ENCODE measurements at regions not wholly inside any gene's neighbourhood (a gene's known extent, or its start where the extent isn't known, plus 50 kb on each side); places are given as distances from the start of the nearest gene placed in this dataset.
A peak's percentile ranks its signal among the peaks of the same experiment; 100 is the strongest.

- Histone ChIP-seq H3K4me3 (ENCODE audit: low read length) (no peak overlapping the region), H3K4me1 (ENCODE audit: control insufficient read depth, insufficient read depth, low read length) (no peaks in the 10 kb centered on the region), H3K27me3 (ENCODE audit: control insufficient read depth, insufficient read depth, low read length) (peaks cover 14% of the 10 kb centered on the region), H3K9ac (ENCODE audit: low read depth, low read length) (no peak overlapping the region), H3K36me3 (ENCODE audit: insufficient read depth, low read length) (no peaks in the 10 kb centered on the region), H3K9me3 (replicated peaks; ENCODE audit: low read length) (no peaks in the 10 kb centered on the region), H3K4me2 (ENCODE audit: low read length) (no peak overlapping the region)
These were observed 321.2 kb upstream of the F9 start for GRCh38 chrX:139209342-139209741.

DNA sequence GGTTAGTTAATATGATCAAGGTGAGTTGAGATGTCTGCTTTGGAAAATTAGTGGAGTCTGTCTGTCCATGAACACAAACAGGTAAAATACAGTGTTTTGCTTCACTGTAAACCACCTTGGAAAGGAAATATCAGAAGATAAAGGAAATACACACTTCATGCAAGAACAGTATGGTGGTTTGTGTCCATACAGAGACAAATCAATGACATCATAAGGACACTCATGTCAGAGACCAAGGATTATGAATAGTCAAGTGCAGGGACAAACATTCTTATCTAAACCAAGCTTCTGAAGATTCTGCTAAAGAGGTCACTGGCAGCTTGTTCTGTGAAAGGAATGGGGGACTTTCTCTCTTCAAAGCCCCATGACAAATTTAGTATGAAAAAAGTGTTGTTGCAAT lies 322.9 kb upstream of the F9 start:
- H3K9me3 ChIP-seq (replicated peaks; ENCODE audit: low read length), result no peaks in the 10 kb centered on the region
- H3K36me3 ChIP-seq (ENCODE audit: insufficient read depth, low read length), result no peaks in the 10 kb centered on the region
- H3K4me2 ChIP-seq (ENCODE audit: low read length), result no peak overlapping the region
- H3K4me3 ChIP-seq (ENCODE audit: low read length), result no peak overlapping the region
- H3K9ac ChIP-seq (ENCODE audit: low read depth, low read length), result no peak overlapping the region
- peaks cover 19% of the 10 kb centered on the region for H3K27me3 ChIP-seq (ENCODE audit: control insufficient read depth, insufficient read depth, low read length)
- H3K4me1 ChIP-seq (ENCODE audit: control insufficient read depth, insufficient read depth, low read length), result no peaks in the 10 kb centered on the region

DNA sequence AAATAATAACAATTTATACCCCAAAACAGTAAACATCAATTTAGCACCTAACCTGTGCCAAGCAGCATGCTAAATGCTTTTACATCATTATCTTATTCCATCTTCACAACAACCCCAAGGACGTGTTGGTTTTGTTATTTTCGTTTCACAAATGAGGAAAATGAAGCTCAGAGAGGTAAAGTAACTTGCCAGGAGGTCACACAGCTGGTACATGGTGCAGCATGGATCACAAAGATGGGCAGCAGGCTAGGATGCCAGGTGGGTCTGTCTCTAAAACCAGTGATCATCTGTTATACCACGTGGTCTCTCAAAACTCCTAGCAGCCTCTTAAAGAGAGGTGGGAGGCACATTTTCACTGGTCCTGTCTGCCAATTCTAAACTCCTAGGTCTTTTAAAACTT lies 323.6 kb upstream of the F9 start:
- Histone ChIP-seq H3K4me3 (ENCODE audit: low read length) (no peak overlapping the region), H3K9me3 (replicated peaks; ENCODE audit: low read length) (no peaks in the 10 kb centered on the region), H3K27me3 (ENCODE audit: control insufficient read depth, insufficient read depth, low read length) (peaks cover 21% of the 10 kb centered on the region), H3K4me2 (ENCODE audit: low read length) (no peak overlapping the region), H3K36me3 (ENCODE audit: insufficient read depth, low read length) (no peaks in the 10 kb centered on the region), H3K9ac (ENCODE audit: low read depth, low read length) (no peak overlapping the region), H3K4me1 (ENCODE audit: control insufficient read depth, insufficient read depth, low read length) (no peaks in the 10 kb centered on the region)

GRCh38 chrX:139204898-139205667 lies 325.5 kb upstream of the F9 start:
- H3K9me3 ChIP-seq (replicated peaks; ENCODE audit: low read length), result no peaks in the 10 kb centered on the region
- peak overlapping the region; percentile 85 for H3K4me2 ChIP-seq (ENCODE audit: low read length)
- H3K27me3 ChIP-seq (ENCODE audit: control insufficient read depth, insufficient read depth, low read length), result peaks cover 14% of the 10 kb centered on the region
- peak overlapping the region; percentile 67 for H3K4me3 ChIP-seq (ENCODE audit: low read length)
- H3K36me3 ChIP-seq (ENCODE audit: insufficient read depth, low read length), result no peaks in the 10 kb centered on the region
- peak overlapping the region; percentile 45 for H3K9ac ChIP-seq (ENCODE audit: low read depth, low read length)
- no peaks in the 10 kb centered on the region for H3K4me1 ChIP-seq (ENCODE audit: control insufficient read depth, insufficient read depth, low read length)

DNA sequence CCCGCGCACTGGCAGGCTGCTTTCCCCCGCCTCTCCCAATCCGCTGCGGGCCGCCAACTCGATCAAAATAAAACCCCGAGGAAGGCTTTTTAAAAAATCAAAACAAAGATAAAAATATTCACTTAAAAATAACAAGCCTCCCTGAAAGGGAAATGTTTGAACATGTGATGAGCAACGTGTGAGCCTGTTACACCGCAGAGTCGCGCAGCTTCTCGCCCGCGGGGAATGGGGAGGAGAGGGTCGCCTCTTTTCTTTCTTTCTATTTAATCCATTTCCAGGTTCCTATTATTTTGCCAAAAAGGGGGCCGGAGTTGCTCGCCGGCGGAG lies 326.0 kb upstream of the F9 start:
- Histone ChIP-seq H3K4me2 (ENCODE audit: low read length) (peak overlapping the region; percentile 85), H3K36me3 (ENCODE audit: insufficient read depth, low read length) (no peaks in the 10 kb centered on the region), H3K4me1 (ENCODE audit: control insufficient read depth, insufficient read depth, low read length) (no peaks in the 10 kb centered on the region), H3K27me3 (ENCODE audit: control insufficient read depth, insufficient read depth, low read length) (peaks cover 14% of the 10 kb centered on the region), H3K9ac (ENCODE audit: low read depth, low read length) (peak overlapping the region; percentile 47), H3K4me3 (ENCODE audit: low read length) (peak overlapping the region; percentile 67), H3K9me3 (replicated peaks; ENCODE audit: low read length) (no peaks in the 10 kb centered on the region)

DNA sequence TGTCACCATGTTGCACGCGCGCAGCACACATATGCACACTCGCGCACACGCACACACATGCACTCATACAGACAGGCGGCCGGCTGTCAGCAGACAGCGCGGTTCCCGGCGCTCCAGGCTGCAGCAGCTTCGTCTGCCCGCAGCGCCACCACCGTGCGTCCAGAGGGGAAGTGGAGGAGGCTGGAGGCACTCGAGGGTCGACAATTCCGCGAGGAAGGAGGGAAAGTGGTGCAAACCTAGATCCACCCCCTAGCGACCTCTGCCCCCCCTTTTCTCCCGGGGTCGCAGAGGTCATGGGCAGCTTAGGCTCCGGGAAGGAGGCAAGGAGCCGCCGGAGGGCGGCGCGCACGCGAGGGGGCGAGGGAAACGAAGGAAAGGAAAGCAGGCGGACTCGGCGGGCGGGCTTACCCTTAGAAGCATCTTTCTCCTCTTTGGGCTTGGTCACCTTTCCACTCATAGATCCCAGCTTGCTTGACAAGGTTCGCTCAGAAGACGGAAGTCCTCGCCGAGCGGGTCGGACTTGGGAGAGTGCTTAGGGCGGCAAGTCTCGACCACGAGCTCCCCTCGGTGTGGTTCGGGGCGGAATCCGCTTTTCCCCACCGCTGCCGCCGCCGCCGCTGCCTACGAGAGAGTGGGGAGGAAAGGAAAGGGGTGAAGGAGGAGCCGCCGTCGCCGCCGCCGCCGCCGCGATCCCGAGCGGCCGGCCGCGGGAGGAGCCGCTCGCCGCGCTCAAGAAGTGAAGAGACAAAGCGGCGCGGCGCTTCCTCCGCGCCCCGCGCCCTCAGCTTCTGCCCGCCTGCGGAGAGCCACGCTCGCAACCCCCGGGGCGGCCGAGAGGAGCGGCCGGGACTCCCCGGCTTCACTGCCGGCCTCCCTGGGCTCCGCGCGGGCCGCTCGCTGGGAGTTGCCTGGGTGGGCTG lies 326.6 kb upstream of the F9 start:
- Histone ChIP-seq H3K4me3 (ENCODE audit: low read length) (peak overlapping the region; percentile 67), H3K4me1 (ENCODE audit: control insufficient read depth, insufficient read depth, low read length) (no peaks in the 10 kb centered on the region), H3K27me3 (ENCODE audit: control insufficient read depth, insufficient read depth, low read length) (peaks cover 11% of the 10 kb centered on the region), H3K9ac (ENCODE audit: low read depth, low read length) (peak overlapping the region; percentile 47), H3K36me3 (ENCODE audit: insufficient read depth, low read length) (no peaks in the 10 kb centered on the region), H3K4me2 (ENCODE audit: low read length) (peak overlapping the region; percentile 85), H3K9me3 (replicated peaks; ENCODE audit: low read length) (no peaks in the 10 kb centered on the region)

GRCh38 chrX:139202742-139203420 lies 327.7 kb upstream of the F9 start:
- Histone ChIP-seq H3K4me3 (ENCODE audit: low read length) (no peak overlapping the region), H3K9me3 (replicated peaks; ENCODE audit: low read length) (no peaks in the 10 kb centered on the region), H3K4me2 (ENCODE audit: low read length) (no peak overlapping the region), H3K9ac (ENCODE audit: low read depth, low read length) (no peak overlapping the region), H3K4me1 (ENCODE audit: control insufficient read depth, insufficient read depth, low read length) (no peaks in the 10 kb centered on the region), H3K36me3 (ENCODE audit: insufficient read depth, low read length) (no peaks in the 10 kb centered on the region), H3K27me3 (ENCODE audit: control insufficient read depth, insufficient read depth, low read length) (peaks cover 10% of the 10 kb centered on the region)

DNA sequence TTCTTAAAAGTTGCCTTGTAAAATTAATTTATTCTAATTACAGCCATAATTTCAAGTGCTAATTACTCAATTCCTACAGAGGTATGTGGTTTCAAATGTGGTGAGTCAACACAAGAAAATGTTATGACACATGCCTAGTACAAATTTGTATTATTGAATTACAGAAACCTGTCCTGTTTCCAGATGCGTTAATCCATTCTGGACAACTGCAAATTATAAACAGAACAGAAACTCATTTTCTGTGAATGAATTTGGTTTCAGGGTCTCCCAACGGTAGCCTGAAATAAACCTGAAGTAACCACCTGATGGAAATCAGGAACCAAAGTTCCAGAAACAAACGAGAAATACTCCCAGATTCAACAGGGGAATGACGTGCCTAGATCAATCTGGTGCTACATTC lies 328.6 kb upstream of the F9 start:
- Histone ChIP-seq H3K9me3 (replicated peaks; ENCODE audit: low read length) (no peaks in the 10 kb centered on the region), H3K4me2 (ENCODE audit: low read length) (no peak overlapping the region), H3K27me3 (ENCODE audit: control insufficient read depth, insufficient read depth, low read length) (peaks cover 10% of the 10 kb centered on the region), H3K36me3 (ENCODE audit: insufficient read depth, low read length) (no peaks in the 10 kb centered on the region), H3K4me3 (ENCODE audit: low read length) (no peak overlapping the region), H3K4me1 (ENCODE audit: control insufficient read depth, insufficient read depth, low read length) (no peaks in the 10 kb centered on the region), H3K9ac (ENCODE audit: low read depth, low read length) (no peak overlapping the region)

- H3K4me1 ChIP-seq (ENCODE audit: control insufficient read depth, insufficient read depth, low read length), result no peaks in the 10 kb centered on the region
- no peak overlapping the region for H3K9ac ChIP-seq (ENCODE audit: low read depth, low read length)
- no peaks in the 10 kb centered on the region for H3K36me3 ChIP-seq (ENCODE audit: insufficient read depth, low read length)
- H3K27me3 ChIP-seq (ENCODE audit: control insufficient read depth, insufficient read depth, low read length), result peaks cover 7% of the 10 kb centered on the region
- no peaks in the 10 kb centered on the region for H3K9me3 ChIP-seq (replicated peaks; ENCODE audit: low read length)
- no peak overlapping the region for H3K4me3 ChIP-seq (ENCODE audit: low read length)
- H3K4me2 ChIP-seq (ENCODE audit: low read length), result no peak overlapping the region
These were observed 329.7 kb upstream of the F9 start for GRCh38 chrX:139200793-139201192.

GRCh38 chrX:139200346-139200745 lies 330.2 kb upstream of the F9 start:
- Histone ChIP-seq H3K4me1 (ENCODE audit: control insufficient read depth, insufficient read depth, low read length) (no peaks in the 10 kb centered on the region), H3K9me3 (replicated peaks; ENCODE audit: low read length) (no peaks in the 10 kb centered on the region), H3K9ac (ENCODE audit: low read depth, low read length) (no peak overlapping the region), H3K4me2 (ENCODE audit: low read length) (no peak overlapping the region), H3K36me3 (ENCODE audit: insufficient read depth, low read length) (no peaks in the 10 kb centered on the region), H3K4me3 (ENCODE audit: low read length) (no peak overlapping the region), H3K27me3 (ENCODE audit: control insufficient read depth, insufficient read depth, low read length) (peaks cover 8% of the 10 kb centered on the region)

DNA sequence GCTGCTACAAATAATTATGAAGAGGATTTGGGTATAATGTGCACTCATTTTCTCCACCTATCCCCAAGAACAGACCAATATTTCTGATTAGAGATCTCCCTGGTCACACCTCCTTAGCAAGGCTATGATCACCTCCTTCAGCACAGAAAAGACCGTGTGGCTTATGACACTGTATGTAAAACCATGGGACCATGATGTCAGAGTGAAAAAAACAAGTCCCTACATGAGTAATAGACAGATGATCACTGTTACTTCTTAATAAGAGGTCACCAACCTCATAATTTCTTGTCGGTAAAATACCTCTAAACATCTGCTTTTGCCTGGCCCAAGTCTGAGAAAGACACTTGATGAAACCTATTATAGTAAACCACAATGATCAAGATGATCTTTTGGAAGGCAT lies 330.6 kb upstream of the F9 start:
- Histone ChIP-seq H3K27me3 (ENCODE audit: control insufficient read depth, insufficient read depth, low read length) (peaks cover 13% of the 10 kb centered on the region), H3K4me2 (ENCODE audit: low read length) (no peak overlapping the region)

More for the DNA sequence above, 330.6 kb upstream of the F9 start:
- H3K4me1 ChIP-seq (ENCODE audit: control insufficient read depth, insufficient read depth, low read length), result no peaks in the 10 kb centered on the region
- no peak overlapping the region for H3K9ac ChIP-seq (ENCODE audit: low read depth, low read length)
- no peaks in the 10 kb centered on the region for H3K36me3 ChIP-seq (ENCODE audit: insufficient read depth, low read length)
- no peaks in the 10 kb centered on the region for H3K9me3 ChIP-seq (replicated peaks; ENCODE audit: low read length)
- no peak overlapping the region for H3K4me3 ChIP-seq (ENCODE audit: low read length)
